ENCODE measurements at regions not wholly inside any gene's neighbourhood (a gene's known extent, or its start where the extent isn't known, plus 50 kb on each side); places are given as distances from the start of the nearest gene placed in this dataset.

DNA sequence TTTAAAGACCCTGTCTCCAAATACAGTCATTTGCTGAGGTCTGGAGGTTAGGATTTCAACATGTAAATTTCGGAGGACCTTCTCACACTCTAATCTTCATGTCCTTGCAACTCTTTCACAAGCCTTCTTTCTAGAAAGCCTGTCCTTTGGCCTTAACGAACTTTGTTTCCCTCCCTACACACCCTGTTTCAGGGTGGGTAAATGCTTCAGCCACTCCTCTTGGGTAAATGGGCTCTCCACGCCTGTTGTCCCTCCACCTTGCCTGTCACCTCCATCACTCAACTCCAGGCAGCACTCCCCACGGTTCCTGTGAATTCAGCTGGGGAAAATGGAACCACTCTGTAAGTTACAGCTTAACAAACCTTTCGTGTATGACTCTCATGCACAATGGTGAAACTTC, 84.0 kb upstream of the COG2 start:
- Histone ChIP-seq H3K4me2 (ENCODE audit: low read depth, low read length) (no peak overlapping the region), H4K8ac (ENCODE audit: low read depth in 2 of 2, low read length in 2 of 2) (no peak overlapping the region), H3K4ac (ENCODE audit: low read depth, low read length) (no peak overlapping the region), H4K5ac (ENCODE audit: low read depth, low read length) (no peak overlapping the region), H2BK5ac (ENCODE audit: low read depth, low read length, poor library complexity, severe bottlenecking) (no peak overlapping the region), H2BK120ac (ENCODE audit: low read depth, low read length) (no peak overlapping the region), H3K4me1 (ENCODE audit: control insufficient read depth, insufficient read depth, low read length) (no peaks in the 10 kb centered on the region), H3K18ac (ENCODE audit: low read depth, low read length) (no peak overlapping the region), H3K36me3 (ENCODE audit: control insufficient read depth, insufficient read depth, low read length) (no peaks in the 10 kb centered on the region), H3K14ac (replicated peaks; ENCODE audit: low read depth, low read length) (no peak overlapping the region), H3K79me1 (ENCODE audit: low read depth in 1 of 2, low read length in 2 of 2) (no peaks in the 10 kb centered on the region), H2AFZ (replicated peaks; ENCODE audit: low read length, poor library complexity) (no peak overlapping the region), H3K27me3 (ENCODE audit: control insufficient read depth, insufficient read depth, low read length) (no peaks in the 10 kb centered on the region), H3K27ac (ENCODE audit: insufficient read depth, low read length) (no peak overlapping the region), H2BK15ac (ENCODE audit: low read depth, low read length) (no peak overlapping the region), H3K9me1 (ENCODE audit: insufficient read depth, low read length) (no peaks in the 10 kb centered on the region), H2AK5ac (ENCODE audit: low read depth, low read length) (no peak overlapping the region), H4K91ac (ENCODE audit: insufficient read depth, low read depth, low read length) (no peak overlapping the region), H4K20me1 (ENCODE audit: insufficient read depth, low read length) (no peaks in the 10 kb centered on the region), H2BK20ac (ENCODE audit: low read depth, low read length) (no peak overlapping the region), H3K56ac (ENCODE audit: extremely low read depth, insufficient read depth, low read length) (no peak overlapping the region), H3K9ac (ENCODE audit: low read depth, low read length) (no peak overlapping the region), H3K9me3 (ENCODE audit: control insufficient read depth, insufficient read depth, low read length) (no peaks in the 10 kb centered on the region), H2AK9ac (replicated peaks; ENCODE audit: low read depth, low read length, poor library complexity) (no peak overlapping the region), H3K4me3 (ENCODE audit: insufficient read depth, low read depth, low read length) (no peak overlapping the region), H3K23ac (ENCODE audit: low read depth, low read length) (no peak overlapping the region)
- ChIA-PET POLR2A (ENCODE audit: unreplicated experiment) (no interaction called here), CTCF (no interaction called here)
- ATAC-seq (ENCODE audit: low read depth) (no peak), DNase-seq (no peak)
- TF ChIP-seq, protein P1, sequence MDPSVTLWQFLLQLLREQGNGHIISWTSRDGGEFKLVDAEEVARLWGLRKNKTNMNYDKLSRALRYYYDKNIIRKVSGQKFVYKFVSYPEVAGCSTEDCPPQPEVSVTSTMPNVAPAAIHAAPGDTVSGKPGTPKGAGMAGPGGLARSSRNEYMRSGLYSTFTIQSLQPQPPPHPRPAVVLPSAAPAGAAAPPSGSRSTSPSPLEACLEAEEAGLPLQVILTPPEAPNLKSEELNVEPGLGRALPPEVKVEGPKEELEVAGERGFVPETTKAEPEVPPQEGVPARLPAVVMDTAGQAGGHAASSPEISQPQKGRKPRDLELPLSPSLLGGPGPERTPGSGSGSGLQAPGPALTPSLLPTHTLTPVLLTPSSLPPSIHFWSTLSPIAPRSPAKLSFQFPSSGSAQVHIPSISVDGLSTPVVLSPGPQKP (IDR thresholded peaks at IDR 0.05; ENCODE audit: borderline replicate concordance, low read depth, low read length): no peak
- TF ChIP-seq MAZ (IDR thresholded peaks at IDR 0.05; ENCODE audit: borderline replicate concordance, low read depth, low read length) (no peak), CEBPB (IDR thresholded peaks at IDR 0.05; ENCODE audit: low read depth, low read length) (no peak), MAFK (IDR thresholded peaks at IDR 0.05; ENCODE audit: low read depth, low read length) (no peak), NFE2L2 (IDR thresholded peaks at IDR 0.05; ENCODE audit: low read depth, low read length) (no peak), RFX5 (IDR thresholded peaks at IDR 0.05; ENCODE audit: low read depth, low read length) (no peak), SMC3 (IDR thresholded peaks at IDR 0.05; ENCODE audit: low read depth, low read length) (no peak), CHD1 (IDR thresholded peaks at IDR 0.05; ENCODE audit: low read depth, low read length) (no peak), RCOR1 (IDR thresholded peaks at IDR 0.05; ENCODE audit: insufficient replicate concordance, low read length) (no peak), MXI1 (IDR thresholded peaks at IDR 0.05; ENCODE audit: borderline replicate concordance, low read depth, low read length) (no peak)
- TF ChIP-seq, protein P2, sequence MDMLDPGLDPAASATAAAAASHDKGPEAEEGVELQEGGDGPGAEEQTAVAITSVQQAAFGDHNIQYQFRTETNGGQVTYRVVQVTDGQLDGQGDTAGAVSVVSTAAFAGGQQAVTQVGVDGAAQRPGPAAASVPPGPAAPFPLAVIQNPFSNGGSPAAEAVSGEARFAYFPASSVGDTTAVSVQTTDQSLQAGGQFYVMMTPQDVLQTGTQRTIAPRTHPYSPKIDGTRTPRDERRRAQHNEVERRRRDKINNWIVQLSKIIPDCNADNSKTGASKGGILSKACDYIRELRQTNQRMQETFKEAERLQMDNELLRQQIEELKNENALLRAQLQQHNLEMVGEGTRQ (IDR thresholded peaks at IDR 0.05; ENCODE audit: low read depth, low read length): no peak
- WGBS, 2 experiments (ENCODE audit: extremely low coverage in 2 of 2, insufficient read length in 1 of 2): 30% methylated on average over 3 of the region's 5 CpGs; no CpG with 5 or more reads in 1 of the 2 experiments
- intact Hi-C loops (cut with micrococcal nuclease): no loop called here
- BruUV-seq (replicated peaks): no TSS peak
- in situ Hi-C loops (cut with MboI; ENCODE audit: low sequenced_read_pairs): no loop called here
- dilution Hi-C loops (cut with HindIII; ENCODE audit: low sequenced_read_pairs, unreplicated experiment): no loop called here
